ENCODE measurements at regions not wholly inside any gene's neighbourhood (a gene's known extent, or its start where the extent isn't known, plus 50 kb on each side); places are given as distances from the start of the nearest gene placed in this dataset.

- ChIA-PET CTCF (no interaction called here), POLR2A (no interaction called here)
Observed at GRCh38 chr12:40522837-40523236, 169.4 kb upstream of the CNTN1 start.

GRCh38 chr12:40525054-40525453 is 167.2 kb upstream of the CNTN1 start:
- DNase-seq (ENCODE audit: low read depth, low spot score): no peak
- ChIA-PET POLR2A (no interaction called here), CTCF (no interaction called here)
- no peak for TF ChIP-seq CTCF (IDR thresholded peaks at IDR 0.05; ENCODE audit: insufficient read depth, low read length, missing control alignments)
- H3K4me3 ChIP-seq (ENCODE audit: low read depth, low read length): no peak overlapping the region

More at GRCh38 chr12:40522837-40523236, 169.4 kb upstream of the CNTN1 start:
- TF ChIP-seq CTCF (IDR thresholded peaks at IDR 0.05; ENCODE audit: insufficient read depth, low read length, missing control alignments): no peak
- no peak overlapping the region for H3K4me3 ChIP-seq (ENCODE audit: low read depth, low read length)
- no peak for DNase-seq (ENCODE audit: low read depth, low spot score)

- ChIA-PET CTCF (no interaction called here), POLR2A (no interaction called here)
- TF ChIP-seq CTCF (IDR thresholded peaks at IDR 0.05; ENCODE audit: insufficient read depth, low read length, missing control alignments): no peak
- H3K4me3 ChIP-seq (ENCODE audit: low read depth, low read length): no peak overlapping the region
- DNase-seq (ENCODE audit: low read depth, low spot score): no peak
Observed at GRCh38 chr12:40534828-40535227, 157.4 kb upstream of the CNTN1 start.

GRCh38 chr12:40551466-40551865 is 140.8 kb upstream of the CNTN1 start:
- TF ChIP-seq CTCF (IDR thresholded peaks at IDR 0.05; ENCODE audit: insufficient read depth, low read length, missing control alignments): no peak
- H3K4me3 ChIP-seq (ENCODE audit: low read depth, low read length): no peak overlapping the region
- ChIA-PET POLR2A (no interaction called here), CTCF (no interaction called here)
- no peak for DNase-seq (ENCODE audit: low read depth, low spot score)

- DNase-seq (ENCODE audit: low read depth, low spot score): no peak
- POLR2A ChIA-PET: no interaction called here
- TF ChIP-seq CTCF (IDR thresholded peaks at IDR 0.05; ENCODE audit: insufficient read depth, low read length, missing control alignments): no peak
- CTCF ChIA-PET: no interaction called here
- H3K4me3 ChIP-seq (ENCODE audit: low read depth, low read length): no peak overlapping the region
Observed at GRCh38 chr12:40552868-40553267, 139.4 kb upstream of the CNTN1 start.

GRCh38 chr12:40557980-40558379 is 134.3 kb upstream of the CNTN1 start:
- no peak overlapping the region for H3K4me3 ChIP-seq (ENCODE audit: low read depth, low read length)
- CTCF ChIA-PET: no interaction called here
- POLR2A ChIA-PET: no interaction called here
- TF ChIP-seq CTCF (IDR thresholded peaks at IDR 0.05; ENCODE audit: insufficient read depth, low read length, missing control alignments): no peak
- no peak for DNase-seq (ENCODE audit: low read depth, low spot score)

Data from AG04449 (cell line).